HCT116 (cell line): ENCODE measurements at regions not wholly inside any gene's neighbourhood (a gene's known extent, or its start where the extent isn't known, plus 50 kb on each side); places are given as distances from the start of the nearest gene placed in this dataset.

ENCODE experiments used
- ATAC-seq: fragments of 200-7000 bp; cut with Tn5 transposase; 2 replicates; pipeline ENCODE4 v1.9.1; 2020; ENCODE audit warnings: mild to moderate bottlenecking, moderate library complexity
- BruUV-seq: library from RNA; stranded (reverse); fragments of 400-500 nt; replicated peaks from 2 replicates; lab custom pipeline; 2021; lab: Mats Ljungman, UMichigan
- CTCF ChIA-PET: fragments of 300-600 bp; sonication (Branson Sonifier 250); formaldehyde crosslinking; loops from one replicate; lab custom pipeline; 2021; ENCODE audit warnings: antibody characterized with exemption; lab: Charles Lee
- POLR2A ChIA-PET: fragments of 300-600, 350-600 bp; sonication (Branson Sonifier 250); formaldehyde crosslinking; loops from one replicate; lab custom pipeline; 2021; ENCODE audit warnings: antibody characterized with exemption; lab: Charles Lee
- RAD21 ChIA-PET, 2 experiments: fragments of 300-600 bp; sonication (Branson Sonifier 250); formaldehyde crosslinking; loops; one replicate each; lab custom pipeline; 2023; ENCODE audit warnings: low total read pairs in 2 of 2; ENCODE audit not compliant: uncharacterized antibody in 2 of 2, unreplicated experiment in 2 of 2, low non-redundant PET in 1 of 2; lab: Charles Lee
- DNase-seq: peaks from one replicate; pipeline ENCODE4 v3.0.0-alpha.2; 2010; ENCODE audit warnings: low read depth, low spot score
- H2AFZ ChIP-seq: fragments of 200-600 bp; shearing (Covaris generic), sonication (generic); 2 replicates; pipeline ENCODE4 v1.6.1; 2017; ENCODE audit warnings: low read depth, mixed run types, mixed read lengths, antibody characterized with exemption, low read length; ENCODE audit not compliant: poor library complexity, severe bottlenecking
- H3K27ac ChIP-seq: 2 replicates; pipeline ENCODE4 v1.5.1; 2012; ENCODE audit warnings: low read depth, low read length
- H3K27me3 ChIP-seq: fragments of 200-600 bp; sonication (generic); 2 replicates; pipeline ENCODE4 v1.6.1; 2016; ENCODE audit warnings: mixed run types, low read length, mixed read lengths; ENCODE audit not compliant: insufficient read depth
- H3K36me3 ChIP-seq, 2 experiments: fragments of 200-500 bp in 1 of 2; fragments of 200-600 bp in 1 of 2; sonication (Bioruptor generic) in 1 of 2; sonication (generic) in 1 of 2; 2 replicates each; pipeline versions ENCODE4 v1.5.1 to v1.6.1; 2014 to 2016; ENCODE audit warnings: low read length in 2 of 2, inconsistent platforms in 1 of 2, mixed read lengths in 1 of 2, mixed run types in 1 of 2; ENCODE audit not compliant: insufficient read depth in 2 of 2, control insufficient read depth in 1 of 2
- H3K4me1 ChIP-seq, 2 experiments: fragments of 200-600 bp in 1 of 2; sonication (generic) in 1 of 2; 2 replicates each; pipeline versions ENCODE4 v1.5.1 to v1.6.1; 2012 to 2017; ENCODE audit warnings: low read length in 2 of 2, inconsistent platforms in 1 of 2, mild to moderate bottlenecking in 1 of 2, mixed read lengths in 1 of 2, mixed run types in 1 of 2, moderate library complexity in 1 of 2; ENCODE audit not compliant: insufficient read depth in 2 of 2, control insufficient read depth in 1 of 2
- H3K4me2 ChIP-seq: fragments of 200-600 bp; sonication (generic); 2 replicates; pipeline ENCODE4 v1.6.1; 2017; ENCODE audit warnings: mixed run types, low read length, mixed read lengths
- H3K4me3 ChIP-seq, 2 experiments: fragments of 200-600 bp in 1 of 2; sonication (generic) in 1 of 2; replicated peaks in 1 of 2; 2 replicates each; pipeline ENCODE4 v1.5.1; 2011 to 2016; ENCODE audit warnings: low read length in 2 of 2, control low read depth in 1 of 2, low read depth in 1 of 2, mild to moderate bottlenecking in 1 of 2, mixed read lengths in 1 of 2, mixed run types in 1 of 2
- H3K79me2 ChIP-seq: fragments of 200-600 bp; sonication (generic); 2 replicates; pipeline ENCODE4 v1.6.1; 2017; ENCODE audit warnings: mild to moderate bottlenecking, mixed run types, low read length, moderate library complexity, mixed read lengths; ENCODE audit not compliant: insufficient read depth
- H3K9ac ChIP-seq: fragments of 200-600 bp; sonication (generic); 2 replicates; pipeline ENCODE4 v1.6.1; 2016; ENCODE audit warnings: low read length, mixed read lengths
- H3K9me2 ChIP-seq: fragments of 200-600 bp; sonication (generic), shearing (Covaris generic); 2 replicates; pipeline ENCODE4 v1.6.1; 2017; ENCODE audit warnings: mixed run types, mild to moderate bottlenecking, moderate library complexity; ENCODE audit not compliant: insufficient read depth
- H3K9me3 ChIP-seq, 2 experiments: fragments of 200-500 bp in 1 of 2; fragments of 200-600 bp in 1 of 2; sonication (Bioruptor generic) in 1 of 2; sonication (generic) in 1 of 2; 2 replicates each; pipeline ENCODE4 v1.6.1; 2014 to 2017; ENCODE audit warnings: low read length in 2 of 2, mixed read lengths in 2 of 2, inconsistent platforms in 1 of 2, low read depth in 1 of 2, mild to moderate bottlenecking in 1 of 2, mixed run types in 1 of 2, moderate library complexity in 1 of 2; ENCODE audit not compliant: control insufficient read depth in 1 of 2, insufficient read depth in 1 of 2
- H4K20me1 ChIP-seq: fragments of 200-600 bp; sonication (generic), shearing (Covaris generic); 2 replicates; pipeline ENCODE4 v1.6.1; 2017; ENCODE audit warnings: mixed run types, mild to moderate bottlenecking, moderate library complexity; ENCODE audit not compliant: insufficient read depth
- CBX3 ChIP-seq: IDR thresholded peaks from 2 replicates; pipeline ENCODE4 v1.6.1; 2012; ENCODE audit warnings: low read depth
- CTCF ChIP-seq, 3 experiments: fragments of 200-600 bp in 1 of 3; sonication (generic) in 1 of 3; IDR thresholded peaks in 2 of 3; conservative IDR thresholded peaks in 1 of 3; 2 replicates each; pipeline ENCODE4 v1.5.1; 2012 to 2017; ENCODE audit warnings: low read depth in 2 of 3, low read length in 2 of 3, antibody characterized with exemption in 1 of 3, borderline replicate concordance in 1 of 3, control low read depth in 1 of 3, mild to moderate bottlenecking in 1 of 3, mixed read lengths in 1 of 3, mixed run types in 1 of 3, moderate library complexity in 1 of 3; ENCODE audit not compliant: insufficient read depth in 1 of 3
- EZH2 ChIP-seq: fragments of 200-600 bp; sonication (generic); IDR thresholded peaks from 2 replicates; pipeline ENCODE4 v1.6.1; 2017; ENCODE audit warnings: antibody characterized with exemption, mixed run types
- EZH2phosphoT487 ChIP-seq: fragments of 200-600 bp; IDR thresholded peaks from 2 replicates; pipeline ENCODE4 v1.6.1; 2018; ENCODE audit warnings: antibody characterized with exemption, borderline replicate concordance
- MAX ChIP-seq: IDR thresholded peaks from 2 replicates; pipeline ENCODE4 v1.6.1; 2012
- SIN3A ChIP-seq: IDR thresholded peaks from 2 replicates; pipeline ENCODE4 v1.6.1; 2012; ENCODE audit warnings: low read depth
- ZBTB33 ChIP-seq: IDR thresholded peaks from 2 replicates; pipeline ENCODE4 v1.6.1; 2011; ENCODE audit warnings: mild to moderate bottlenecking, low read length, moderate library complexity; ENCODE audit not compliant: insufficient replicate concordance; ENCODE audit errors: extremely low read depth
- ZFX ChIP-seq: fragments of 450-650 bp; IDR thresholded peaks from 2 replicates; pipeline ENCODE4 v1.6.1; 2017
- ZNF274 ChIP-seq: fragments of 200-500 bp; sonication (Bioruptor generic); IDR thresholded peaks from 2 replicates; pipeline ENCODE4 v1.6.1; 2014; ENCODE audit warnings: mild to moderate bottlenecking, low read depth, low read length, inconsistent platforms
- intact Hi-C: fragments of 100-400 bp; cut with micrococcal nuclease; formaldehyde crosslinking; loops from 2 replicates; pipeline ENCODE4 v1.10.0; 2022

GRCh38 chr4:137681081-137681480 lies 148.8 kb upstream of the PCDH18 start:
- H3K27me3 ChIP-seq, result no peaks in the 10 kb centered on the region
- H3K79me2 ChIP-seq, result no peaks in the 10 kb centered on the region
- ChIA-PET POLR2A (no interaction called here), CTCF (no interaction called here), RAD21 (no interaction called here)
- H3K9me3 ChIP-seq, result no peaks in the 10 kb centered on the region
- no peak overlapping the region for H3K4me2 ChIP-seq
- DNase-seq (no peak), ATAC-seq (no peak)
- H3K9me2 ChIP-seq, result no peaks in the 10 kb centered on the region
- no peak overlapping the region for H3K27ac ChIP-seq
- H4K20me1 ChIP-seq, result no peaks in the 10 kb centered on the region
- H3K36me3 ChIP-seq, result no peaks in the 10 kb centered on the region
- intact Hi-C loops, result no loop called here
- H3K9ac ChIP-seq, result no peak overlapping the region
- H3K4me1 ChIP-seq, result no peaks in the 10 kb centered on the region
- no peak overlapping the region for H2AFZ ChIP-seq
- no TSS peak for BruUV-seq
- no peak overlapping the region for H3K4me3 ChIP-seq
- no peak for TF ChIP-seq ZNF274
- no peak for TF ChIP-seq ZBTB33

- H3K4me1 ChIP-seq, result no peaks in the 10 kb centered on the region
- no peak overlapping the region for H3K27ac ChIP-seq
- H3K27me3 ChIP-seq, result no peaks in the 10 kb centered on the region
- ChIA-PET POLR2A (no interaction called here), CTCF (no interaction called here), RAD21 (no interaction called here)
- no peaks in the 10 kb centered on the region for H3K79me2 ChIP-seq
- H3K4me2 ChIP-seq, result no peak overlapping the region
- no peak overlapping the region for H2AFZ ChIP-seq
- no TSS peak for BruUV-seq
- DNase-seq (no peak), ATAC-seq (no peak)
- no peaks in the 10 kb centered on the region for H3K36me3 ChIP-seq
- H3K9me3 ChIP-seq, result no peaks in the 10 kb centered on the region
- no peaks in the 10 kb centered on the region for H4K20me1 ChIP-seq
- H3K9ac ChIP-seq, result no peak overlapping the region
- H3K4me3 ChIP-seq, result no peak overlapping the region
- no peak for TF ChIP-seq EZH2
- TF ChIP-seq SIN3A, result no peak
- no peak for TF ChIP-seq CBX3
- no peak for TF ChIP-seq ZFX
- no peak for TF ChIP-seq CTCF (IDR thresholded peaks at IDR 0.05 in 2 of 3, conservative IDR thresholded peaks at IDR 0.05 in 1 of 3; ENCODE audit: borderline replicate concordance in 1 of 3, insufficient read depth in 1 of 3, low read depth in 2 of 3, low read length in 2 of 3)
- TF ChIP-seq MAX, result no peak
- TF ChIP-seq EZH2phosphoT487, result no peak
- intact Hi-C loops, result no loop called here
- no peaks in the 10 kb centered on the region for H3K9me2 ChIP-seq
These were observed 146.5 kb upstream of the PCDH18 start for GRCh38 chr4:137678796-137679195.
